BLaER1 (cell line): ENCODE measurements at regions not wholly inside any gene's neighbourhood (a gene's known extent, or its start where the extent isn't known, plus 50 kb on each side); places are given as distances from the start of the nearest gene placed in this dataset.

ENCODE experiments used
- H3K27ac ChIP-seq: shearing (Covaris generic); formaldehyde crosslinking; 2 replicates; pipeline ENCODE4 v1.8.1; 2022
- H3K27me3 ChIP-seq: shearing (Covaris generic); formaldehyde crosslinking; 2 replicates; pipeline ENCODE4 v1.8.1; 2022
- H3K36me3 ChIP-seq: shearing (Covaris generic); formaldehyde crosslinking; 2 replicates; pipeline ENCODE4 v1.8.1; 2022
- H3K4me1 ChIP-seq: shearing (Covaris generic); formaldehyde crosslinking; 2 replicates; pipeline ENCODE4 v1.8.1; 2022
- H3K4me2 ChIP-seq: shearing (Covaris generic); formaldehyde crosslinking; 2 replicates; pipeline ENCODE4 v1.8.1; 2022
- H3K4me3 ChIP-seq: shearing (Covaris generic); formaldehyde crosslinking; 2 replicates; pipeline ENCODE4 v1.8.1; 2022
- H3K9ac ChIP-seq: shearing (Covaris generic); formaldehyde crosslinking; 2 replicates; pipeline ENCODE4 v1.8.1; 2022
- H3K9me3 ChIP-seq: shearing (Covaris generic); formaldehyde crosslinking; 2 replicates; pipeline ENCODE4 v1.8.1; 2022
- H4K20me1 ChIP-seq: shearing (Covaris generic); formaldehyde crosslinking; 2 replicates; pipeline ENCODE4 v1.8.1; 2022
- Cebpa-rat ChIP-seq: shearing (Covaris generic); IDR thresholded peaks from 2 replicates; pipeline ENCODE4 v1.8.1; 2022

DNA sequence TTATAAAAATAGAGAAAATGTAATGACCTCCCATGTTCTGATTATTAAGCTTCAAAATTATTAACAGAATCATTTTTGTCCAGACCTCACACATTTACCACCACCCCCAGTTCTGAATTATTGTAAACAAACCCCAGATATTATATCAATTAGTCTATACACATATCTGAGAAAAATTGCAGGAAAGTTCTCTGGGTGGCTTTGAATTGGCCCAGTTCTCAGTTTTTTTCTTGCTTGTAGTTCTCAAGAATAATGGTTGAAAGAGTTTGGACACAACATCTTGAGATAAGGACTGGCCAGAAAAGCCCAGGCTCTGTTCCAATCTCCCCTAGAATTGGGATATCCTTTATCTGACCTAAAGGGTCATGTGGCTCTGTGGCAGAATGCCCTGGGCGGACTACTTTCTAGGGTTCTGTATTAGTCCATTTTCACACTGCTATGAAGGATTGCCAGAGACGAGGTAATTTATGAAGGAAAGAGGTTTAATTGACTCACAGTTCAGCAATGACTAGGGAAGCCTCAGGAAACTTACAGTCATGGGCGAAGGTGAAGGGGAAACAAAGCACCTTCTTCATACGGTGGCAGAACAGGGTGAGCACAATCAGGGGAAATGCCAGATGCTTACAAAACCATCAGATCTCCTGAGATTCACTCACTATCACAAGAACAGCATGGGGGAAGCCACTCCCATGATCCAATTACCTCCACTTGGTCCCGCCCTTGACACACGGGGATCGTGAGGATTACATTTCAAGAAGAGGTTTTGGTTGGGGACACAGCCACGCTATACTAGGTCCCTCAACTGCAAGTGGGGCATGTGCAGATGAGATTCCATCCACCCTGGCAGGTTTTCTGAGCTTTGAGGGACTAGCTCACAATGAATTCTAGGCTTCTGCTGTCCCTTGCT is 1504.6 kb upstream of the FLRT2 start:
- H3K36me3 ChIP-seq = no peaks in the 10 kb centered on the region
- TF ChIP-seq Cebpa-rat = no peak

GRCh38 chr14:84027351-84027750 is 1502.6 kb upstream of the FLRT2 start:
- H3K9ac ChIP-seq = no peak overlapping the region

More for the DNA sequence above, 1504.6 kb upstream of the FLRT2 start:
- no peaks in the 10 kb centered on the region for H3K9me3 ChIP-seq
- H3K27me3 ChIP-seq = no peaks in the 10 kb centered on the region
- no peaks in the 10 kb centered on the region for H4K20me1 ChIP-seq
- H3K9ac ChIP-seq = no peak overlapping the region
- peaks cover 11% of the 10 kb centered on the region for H3K4me1 ChIP-seq
- no peak overlapping the region for H3K4me2 ChIP-seq
- H3K27ac ChIP-seq = no peak overlapping the region
- H3K4me3 ChIP-seq = no peak overlapping the region

GRCh38 chr14:84028080-84028604 is 1501.8 kb upstream of the FLRT2 start:
- Histone ChIP-seq H3K27ac (no peak overlapping the region), H3K9ac (no peak overlapping the region), H4K20me1 (no peaks in the 10 kb centered on the region), H3K4me3 (no peak overlapping the region), H3K9me3 (no peaks in the 10 kb centered on the region), H3K4me2 (no peak overlapping the region), H3K4me1 (peaks cover 2% of the 10 kb centered on the region), H3K36me3 (no peaks in the 10 kb centered on the region), H3K27me3 (no peaks in the 10 kb centered on the region)
- TF ChIP-seq Cebpa-rat = no peak

More at GRCh38 chr14:84027351-84027750, 1502.6 kb upstream of the FLRT2 start:
- Histone ChIP-seq H3K9me3 (no peaks in the 10 kb centered on the region), H3K27me3 (no peaks in the 10 kb centered on the region), H3K4me2 (no peak overlapping the region), H3K4me1 (peaks cover 10% of the 10 kb centered on the region), H3K4me3 (no peak overlapping the region), H3K27ac (no peak overlapping the region), H4K20me1 (no peaks in the 10 kb centered on the region), H3K36me3 (no peaks in the 10 kb centered on the region)
- TF ChIP-seq Cebpa-rat = no peak

DNA sequence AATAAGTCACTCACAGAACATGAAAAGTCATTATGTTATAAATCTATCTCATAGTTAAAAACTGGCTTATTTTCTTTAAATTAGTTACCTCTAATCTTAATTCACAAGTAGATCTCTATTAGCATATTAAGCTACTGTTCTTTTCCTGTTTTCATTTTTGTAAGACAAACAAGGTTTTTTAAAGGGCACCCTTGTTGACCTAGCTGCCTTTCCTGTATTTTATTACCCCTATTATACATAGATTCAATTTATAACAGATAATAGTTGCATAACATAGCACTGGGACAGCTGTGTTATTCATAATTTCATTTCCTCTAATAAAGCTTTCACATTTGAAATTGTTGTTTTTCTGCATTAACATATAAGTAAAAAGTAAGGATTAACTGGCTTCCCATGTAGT is 1500.7 kb upstream of the FLRT2 start:
- H3K9ac ChIP-seq = no peak overlapping the region
- TF ChIP-seq Cebpa-rat = no peak
- no peak overlapping the region for H3K27ac ChIP-seq

GRCh38 chr14:84029720-84030119 is 1500.2 kb upstream of the FLRT2 start:
- Histone ChIP-seq H3K9ac (no peak overlapping the region), H3K36me3 (no peaks in the 10 kb centered on the region), H4K20me1 (no peaks in the 10 kb centered on the region), H3K4me1 (no peaks in the 10 kb centered on the region), H3K4me2 (no peak overlapping the region), H3K4me3 (no peak overlapping the region), H3K27me3 (no peaks in the 10 kb centered on the region), H3K9me3 (no peaks in the 10 kb centered on the region), H3K27ac (no peak overlapping the region)
- no peak for TF ChIP-seq Cebpa-rat

More for the DNA sequence above, 1500.7 kb upstream of the FLRT2 start:
- Histone ChIP-seq H3K9me3 (no peaks in the 10 kb centered on the region), H3K36me3 (no peaks in the 10 kb centered on the region), H3K27me3 (no peaks in the 10 kb centered on the region), H3K4me1 (no peaks in the 10 kb centered on the region), H4K20me1 (no peaks in the 10 kb centered on the region), H3K4me3 (no peak overlapping the region), H3K4me2 (no peak overlapping the region)

- Histone ChIP-seq H3K36me3 (no peaks in the 10 kb centered on the region), H3K27ac (peak overlapping the region; percentile 45; the same call in 1 of the 2 replicates), H3K4me2 (peak overlapping the region; percentile 48), H3K4me3 (no peak overlapping the region), H3K9ac (no peak overlapping the region), H3K27me3 (no peaks in the 10 kb centered on the region), H3K4me1 (peaks cover 17% of the 10 kb centered on the region), H3K9me3 (no peaks in the 10 kb centered on the region), H4K20me1 (no peaks in the 10 kb centered on the region)
- TF ChIP-seq Cebpa-rat = no peak
Measured at GRCh38 chr14:84036840-84037239, 1493.1 kb upstream of the FLRT2 start.

DNA sequence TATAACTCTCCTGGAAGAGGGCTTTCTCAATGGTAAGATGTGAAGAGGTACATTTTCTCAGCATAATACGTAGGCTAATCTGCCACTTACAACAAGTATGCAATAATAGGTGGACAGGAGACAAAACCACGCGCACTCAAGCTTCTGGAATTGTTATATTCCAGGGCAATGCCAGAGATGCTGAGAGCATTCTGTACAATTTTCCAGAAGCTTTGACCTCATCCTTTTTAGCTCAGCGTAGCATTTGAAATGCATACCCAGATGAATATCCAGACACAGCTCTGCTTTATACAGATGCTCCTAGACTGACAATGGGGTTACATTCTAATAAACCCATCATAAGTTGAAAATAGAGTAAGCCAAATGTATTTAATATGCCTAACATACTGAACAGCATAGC is 1492.4 kb upstream of the FLRT2 start:
- Histone ChIP-seq H3K4me1 (peaks cover 17% of the 10 kb centered on the region), H3K9me3 (no peaks in the 10 kb centered on the region), H3K27me3 (no peaks in the 10 kb centered on the region), H3K9ac (no peak overlapping the region), H3K36me3 (no peaks in the 10 kb centered on the region), H3K4me2 (peak overlapping the region; percentile 48), H3K27ac (peak overlapping the region; percentile 45; the same call in 1 of the 2 replicates), H3K4me3 (no peak overlapping the region), H4K20me1 (no peaks in the 10 kb centered on the region)
- no peak for TF ChIP-seq Cebpa-rat

DNA sequence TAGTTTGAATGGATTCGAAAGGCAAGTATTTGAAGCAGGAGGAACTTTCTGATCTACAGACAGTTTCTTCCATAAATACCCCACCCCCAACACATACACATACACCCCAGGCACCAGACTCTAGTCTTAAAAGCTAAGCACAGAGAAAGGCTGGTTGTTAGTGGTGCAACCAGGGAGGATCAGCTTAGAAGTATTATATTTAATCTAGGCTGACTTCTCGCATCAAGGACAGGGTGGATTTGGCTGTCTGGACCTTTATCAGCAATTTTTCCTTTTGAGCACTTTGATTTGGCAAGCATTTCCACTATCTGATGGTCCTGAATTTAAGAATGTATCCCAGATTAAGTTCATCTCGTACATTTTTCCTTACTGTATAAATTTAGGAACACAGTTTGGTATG is 1489.8 kb upstream of the FLRT2 start:
- Histone ChIP-seq H3K9me3 (no peaks in the 10 kb centered on the region), H3K9ac (no peak overlapping the region), H3K4me3 (no peak overlapping the region), H3K36me3 (no peaks in the 10 kb centered on the region), H3K27me3 (no peaks in the 10 kb centered on the region), H4K20me1 (no peaks in the 10 kb centered on the region), H3K27ac (no peak overlapping the region), H3K4me2 (no peak overlapping the region), H3K4me1 (peaks cover 17% of the 10 kb centered on the region)
- no peak for TF ChIP-seq Cebpa-rat

- Histone ChIP-seq H3K36me3 (no peaks in the 10 kb centered on the region), H3K27me3 (no peaks in the 10 kb centered on the region), H3K4me1 (peaks cover 13% of the 10 kb centered on the region), H4K20me1 (no peaks in the 10 kb centered on the region), H3K9me3 (no peaks in the 10 kb centered on the region), H3K4me3 (no peak overlapping the region), H3K4me2 (no peak overlapping the region), H3K27ac (no peak overlapping the region), H3K9ac (no peak overlapping the region)
- no peak for TF ChIP-seq Cebpa-rat
Measured at GRCh38 chr14:84041421-84041820, 1488.5 kb upstream of the FLRT2 start.

GRCh38 chr14:84042992-84043391 is 1487.0 kb upstream of the FLRT2 start:
- no peaks in the 10 kb centered on the region for H3K27me3 ChIP-seq
- no peaks in the 10 kb centered on the region for H3K9me3 ChIP-seq
- no peak overlapping the region for H3K4me3 ChIP-seq
- no peaks in the 10 kb centered on the region for H4K20me1 ChIP-seq
- no peaks in the 10 kb centered on the region for H3K36me3 ChIP-seq
- no peaks in the 10 kb centered on the region for H3K4me1 ChIP-seq
- H3K9ac ChIP-seq = no peak overlapping the region
- TF ChIP-seq Cebpa-rat = no peak
- H3K4me2 ChIP-seq = no peak overlapping the region
- no peak overlapping the region for H3K27ac ChIP-seq
